ENCODE measurements at regions not wholly inside any gene's neighbourhood (a gene's known extent, or its start where the extent isn't known, plus 50 kb on each side); places are given as distances from the start of the nearest gene placed in this dataset.

- TF ChIP-seq CTCF (IDR thresholded peaks at IDR 0.05) = no peak
- no peak for TF ChIP-seq POLR2A (IDR thresholded peaks at IDR 0.05)
- no peak for TF ChIP-seq POLR2AphosphoS5 (IDR thresholded peaks at IDR 0.05)
These were observed 94.0 kb upstream of the FMN2 start for GRCh38 chr1:239997515-239998311.

Measured in stomach (tissue), 4 donors.